ENCODE measurements at regions not wholly inside any gene's neighbourhood (a gene's known extent, or its start where the extent isn't known, plus 50 kb on each side); places are given as distances from the start of the nearest gene placed in this dataset.

GRCh38 chr11:25793637-25794036 is 538.3 kb upstream of the ANO3 start:
- TF ChIP-seq CTCF (conservative IDR thresholded peaks at IDR 0.05 in 1 of 2, IDR thresholded peaks at IDR 0.05 in 1 of 2; ENCODE audit: low read depth in 1 of 2, low read length in 2 of 2): no peak
- TF ChIP-seq EZH2 (IDR thresholded peaks at IDR 0.05; ENCODE audit: low read length, missing control alignments): no peak

Data from fibroblast of lung (primary cell).